HEK293T (cell line): ENCODE measurements at regions not wholly inside any gene's neighbourhood (a gene's known extent, or its start where the extent isn't known, plus 50 kb on each side); places are given as distances from the start of the nearest gene placed in this dataset.

Experiments used
- CTCF ChIA-PET: fragments of 350-600 bp; formaldehyde crosslinking; extraction: SDS; loops from one replicate; lab custom pipeline; 2021; ENCODE audit warnings: antibody characterized with exemption, inconsistent platforms; lab: Yijun Ruan, JAX
- POLR2A ChIA-PET: fragments of 350-600 bp; formaldehyde crosslinking; extraction: SDS; loops from one replicate; lab custom pipeline; 2020; ENCODE audit warnings: antibody characterized with exemption, inconsistent platforms; lab: Yijun Ruan, JAX
- DNase-seq: peaks from one replicate; pipeline ENCODE4 v3.0.0; 2012; ENCODE audit warnings: mixed read lengths; ENCODE audit errors: extremely low spot score
- ARNT ChIP-seq: fragments of 450-650 bp; IDR thresholded peaks from 2 replicates; pipeline ENCODE4 v1.6.1; 2017; ENCODE audit warnings: mild to moderate bottlenecking
- BHLHE40 ChIP-seq: fragments of 450-650 bp; IDR thresholded peaks from 2 replicates; pipeline ENCODE4 v1.6.1; 2016; ENCODE audit warnings: mild to moderate bottlenecking, moderate library complexity, borderline replicate concordance
- CTBP1 ChIP-seq: fragments of 450-650 bp; IDR thresholded peaks from 2 replicates; pipeline ENCODE4 v1.6.1; 2016; ENCODE audit warnings: borderline replicate concordance
- ELF4 ChIP-seq: fragments of 450-650 bp; IDR thresholded peaks from 2 replicates; pipeline ENCODE4 v1.6.1; 2017; ENCODE audit warnings: antibody characterized with exemption
- FOXA1 ChIP-seq: fragments of 450-650 bp; IDR thresholded peaks from 2 replicates; pipeline ENCODE4 v1.6.1; 2016; ENCODE audit warnings: mild to moderate bottlenecking
- FOXK2 ChIP-seq: fragments of 450-650 bp; IDR thresholded peaks from 2 replicates; pipeline ENCODE4 v1.6.1; 2016; ENCODE audit warnings: mild to moderate bottlenecking
- FOXM1 ChIP-seq: fragments of 450-650 bp; IDR thresholded peaks from 2 replicates; pipeline ENCODE4 v1.6.1; 2017; ENCODE audit warnings: mild to moderate bottlenecking, borderline replicate concordance
- HDGF ChIP-seq: fragments of 450-650 bp; IDR thresholded peaks from 2 replicates; pipeline ENCODE4 v1.6.1; 2017; ENCODE audit warnings: antibody characterized with exemption, borderline replicate concordance
- L3MBTL2 ChIP-seq: fragments of 450-650 bp; conservative IDR thresholded peaks from 2 replicates; pipeline ENCODE4 v1.6.1; 2016; ENCODE audit warnings: mild to moderate bottlenecking
- LEF1 ChIP-seq: fragments of 450-650 bp; IDR thresholded peaks from 2 replicates; pipeline ENCODE4 v1.6.1; 2017; ENCODE audit warnings: mild to moderate bottlenecking, borderline replicate concordance
- NFRKB ChIP-seq: fragments of 450-650 bp; IDR thresholded peaks from 2 replicates; pipeline ENCODE4 v1.6.1; 2016; ENCODE audit warnings: mild to moderate bottlenecking, moderate library complexity
- PKNOX1 ChIP-seq: fragments of 450-650 bp; IDR thresholded peaks from 2 replicates; pipeline ENCODE4 v1.6.1; 2016
- SP1 ChIP-seq: fragments of 450-650 bp; IDR thresholded peaks from 2 replicates; pipeline ENCODE4 v1.6.1; 2017
- SUZ12 ChIP-seq: fragments of 450-650 bp; IDR thresholded peaks from 2 replicates; pipeline ENCODE4 v1.6.1; 2016; ENCODE audit warnings: mild to moderate bottlenecking
- TARDBP ChIP-seq: fragments of 450-650 bp; IDR thresholded peaks from 2 replicates; pipeline ENCODE4 v1.6.1; 2016
- ZNF384 ChIP-seq: fragments of 450-650 bp; IDR thresholded peaks from 2 replicates; pipeline ENCODE4 v1.6.1; 2016

- no peak for DNase-seq
- ChIA-PET CTCF (no interaction called here), POLR2A (no interaction called here)
- TF ChIP-seq SP1 (no peak), ELF4 (no peak), PKNOX1 (no peak), ARNT (no peak), ZNF384 (no peak), FOXK2 (no peak), BHLHE40 (no peak), FOXA1 (no peak), NFRKB (no peak), LEF1 (no peak), HDGF (no peak), TARDBP (no peak), CTBP1 (no peak)
Measured at GRCh38 chr22:34036931-34037330, 116.7 kb upstream of the LARGE1 start.

GRCh38 chr22:34038801-34039555, 118.7 kb upstream of the LARGE1 start:
- TF ChIP-seq NFRKB (no peak), TARDBP (no peak), ZNF384 (no peak), ELF4 (no peak), L3MBTL2 (no peak), FOXK2 (no peak), PKNOX1 (no peak), LEF1 (no peak)
- ChIA-PET CTCF (no interaction called here), POLR2A (no interaction called here)
- DNase-seq, result no peak

- TF ChIP-seq FOXM1 (no peak), ZNF384 (no peak), SUZ12 (no peak), PKNOX1 (no peak), TARDBP (no peak), ARNT (no peak), FOXA1 (no peak), BHLHE40 (no peak), LEF1 (no peak), NFRKB (no peak), ELF4 (no peak), L3MBTL2 (no peak), FOXK2 (no peak), HDGF (no peak), CTBP1 (no peak), SP1 (no peak)
- ChIA-PET POLR2A (no interaction called here), CTCF (no interaction called here)
- DNase-seq, result no peak
Measured at GRCh38 chr22:34045311-34045710, 125.0 kb upstream of the LARGE1 start.

GRCh38 chr22:34055525-34056200, 135.4 kb upstream of the LARGE1 start:
- DNase-seq, result peak; percentile 43
- CTCF ChIA-PET, result no interaction called here
- POLR2A ChIA-PET, result no interaction called here
- TF ChIP-seq TARDBP (no peak), SP1 (no peak), ARNT (no peak), PKNOX1 (peak; percentile 56), FOXM1 (no peak), L3MBTL2 (no peak)

- TF ChIP-seq FOXM1, result no peak
- ChIA-PET POLR2A (no interaction called here), CTCF (no interaction called here)
- DNase-seq, result no peak
Measured at GRCh38 chr22:34057726-34058125, 137.4 kb upstream of the LARGE1 start.

GRCh38 chr22:34064696-34065095, 144.4 kb upstream of the LARGE1 start:
- no peak for DNase-seq
- TF ChIP-seq FOXK2 (no peak), L3MBTL2 (no peak), PKNOX1 (no peak), NFRKB (no peak), ELF4 (no peak), HDGF (no peak), TARDBP (no peak), SUZ12 (no peak), FOXA1 (no peak), ZNF384 (no peak), CTBP1 (no peak), ARNT (no peak), SP1 (no peak), LEF1 (no peak), FOXM1 (no peak), BHLHE40 (no peak)
- POLR2A ChIA-PET, result no interaction called here
- CTCF ChIA-PET, result no interaction called here
